GM04503 (cell line): ENCODE measurements at regions not wholly inside any gene's neighbourhood (a gene's known extent, or its start where the extent isn't known, plus 50 kb on each side); places are given as distances from the start of the nearest gene placed in this dataset.

ENCODE experiments used
- DNase-seq: peaks from one replicate; pipeline ENCODE4 v3.0.0-alpha.2; 2012; ENCODE audit warnings: low read depth

- no peak for DNase-seq
Observed at GRCh38 chr5:113804264-113804663, 290.8 kb downstream of the YTHDC2 start.

GRCh38 chr5:113804943-113805342, 291.4 kb downstream of the YTHDC2 start:
- no peak for DNase-seq

GRCh38 chr5:113806250-113806649, 292.8 kb downstream of the YTHDC2 start:
- no peak for DNase-seq

- no peak for DNase-seq
Observed at GRCh38 chr5:113806904-113807303, 293.4 kb downstream of the YTHDC2 start.

GRCh38 chr5:113807427-113807991, 294.0 kb downstream of the YTHDC2 start:
- peak; percentile 20 for DNase-seq

- no peak for DNase-seq
Observed at GRCh38 chr5:113808956-113809355, 295.5 kb downstream of the YTHDC2 start.

- DNase-seq, result no peak
Observed at GRCh38 chr5:113809626-113810025, 296.1 kb downstream of the YTHDC2 start.

GRCh38 chr5:113813466-113813865, 300.0 kb downstream of the YTHDC2 start:
- DNase-seq, result no peak

GRCh38 chr5:113817683-113818082, 304.2 kb downstream of the YTHDC2 start:
- no peak for DNase-seq

- DNase-seq, result no peak
Observed at GRCh38 chr5:113823696-113824095, 310.2 kb downstream of the YTHDC2 start.

- no peak for DNase-seq
Observed at GRCh38 chr5:113824307-113824706, 310.8 kb downstream of the YTHDC2 start.

GRCh38 chr5:113825176-113825575, 311.7 kb downstream of the YTHDC2 start:
- DNase-seq, result no peak

GRCh38 chr5:113846941-113847340, 333.4 kb downstream of the YTHDC2 start:
- DNase-seq, result no peak

GRCh38 chr5:113864437-113864836, 350.9 kb downstream of the YTHDC2 start:
- DNase-seq, result no peak

- no peak for DNase-seq
Observed at GRCh38 chr5:113866763-113867162, 353.3 kb downstream of the YTHDC2 start.

- no peak for DNase-seq
Observed at GRCh38 chr5:113869611-113870010, 356.1 kb downstream of the YTHDC2 start.

GRCh38 chr5:113871972-113872371, 358.5 kb downstream of the YTHDC2 start:
- DNase-seq, result no peak

- no peak for DNase-seq
Observed at GRCh38 chr5:113875096-113875495, 361.6 kb downstream of the YTHDC2 start.

- DNase-seq, result no peak
Observed at GRCh38 chr5:113891491-113891890, 378.0 kb downstream of the YTHDC2 start.

GRCh38 chr5:113896789-113897188, 383.3 kb downstream of the YTHDC2 start:
- DNase-seq, result no peak

GRCh38 chr5:113897748-113898147, 384.3 kb downstream of the YTHDC2 start:
- no peak for DNase-seq

GRCh38 chr5:113900141-113900540, 386.6 kb downstream of the YTHDC2 start:
- no peak for DNase-seq

GRCh38 chr5:113900816-113901215, 387.3 kb downstream of the YTHDC2 start:
- DNase-seq, result no peak

GRCh38 chr5:113901718-113902117, 388.2 kb downstream of the YTHDC2 start:
- no peak for DNase-seq
